Endothelial cell of umbilical vein (primary cell): ENCODE measurements at regions not wholly inside any gene's neighbourhood (a gene's known extent, or its start where the extent isn't known, plus 50 kb on each side); places are given as distances from the start of the nearest gene placed in this dataset.

Experiments
- CTCF ChIP-seq, 2 donors: IDR thresholded peaks; 1 replicate in 1 of 2; 2 replicates in 1 of 2; pipeline ENCODE4 v1.5.1; 2011; ENCODE audit warnings: low read length in 2 of 2, mild to moderate bottlenecking in 2 of 2, moderate library complexity in 2 of 2, control low read depth in 1 of 2, inconsistent platforms in 1 of 2, low read depth in 1 of 2; ENCODE audit not compliant: insufficient read depth in 1 of 2; ENCODE audit errors: extremely low read depth in 1 of 2
- POLR2AphosphoS5 ChIP-seq: IDR thresholded peaks from 2 replicates; pipeline ENCODE4 v1.6.1; 2012; ENCODE audit warnings: low read depth, mild to moderate bottlenecking, control low read depth, low read length, moderate library complexity; ENCODE audit not compliant: insufficient read depth

GRCh38 chr16:27703121-27703520 is 153.2 kb downstream of the KATNIP start:
- TF ChIP-seq CTCF (IDR thresholded peaks at IDR 0.05; ENCODE audit: extremely low read depth in 1 of 2, insufficient read depth in 1 of 2, low read depth in 1 of 2, low read length in 2 of 2) = no peak
- TF ChIP-seq POLR2AphosphoS5 = no peak
